IPS-11a (cell line): ENCODE measurements at regions not wholly inside any gene's neighbourhood (a gene's known extent, or its start where the extent isn't known, plus 50 kb on each side); places are given as distances from the start of the nearest gene placed in this dataset.

ENCODE experiments used
- H3K4me3 ChIP-seq: one replicate; pipeline ENCODE4 v1.5.1; 2013; ENCODE audit warnings: low read depth, low read length, control low read depth

GRCh38 chr6:169959136-169960002 is 207.9 kb downstream of the ERMARD start:
- H3K4me3 ChIP-seq = no peak overlapping the region

DNA sequence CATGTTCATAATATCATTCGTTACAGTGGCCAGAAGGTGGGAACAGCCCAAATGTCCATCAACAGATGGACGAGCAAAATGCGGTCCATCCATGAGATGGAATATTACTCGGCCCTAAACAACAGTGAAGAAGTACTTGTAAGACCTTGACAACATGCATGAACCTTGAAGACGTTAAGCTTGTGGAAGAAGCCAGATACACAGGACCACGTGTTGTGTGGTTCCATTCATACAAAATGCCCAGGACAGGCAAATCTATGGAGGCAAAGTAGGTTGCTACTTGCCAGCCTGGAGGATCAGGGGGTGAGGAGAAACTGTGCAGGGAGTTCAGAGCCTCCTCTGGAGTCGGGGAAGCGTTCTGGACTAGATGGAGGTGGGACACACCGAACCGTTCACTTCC is 207.1 kb downstream of the ERMARD start:
- H3K4me3 ChIP-seq = no peak overlapping the region

- no peak overlapping the region for H3K4me3 ChIP-seq
Measured at GRCh38 chr6:169957351-169957963, 206.0 kb downstream of the ERMARD start.

DNA sequence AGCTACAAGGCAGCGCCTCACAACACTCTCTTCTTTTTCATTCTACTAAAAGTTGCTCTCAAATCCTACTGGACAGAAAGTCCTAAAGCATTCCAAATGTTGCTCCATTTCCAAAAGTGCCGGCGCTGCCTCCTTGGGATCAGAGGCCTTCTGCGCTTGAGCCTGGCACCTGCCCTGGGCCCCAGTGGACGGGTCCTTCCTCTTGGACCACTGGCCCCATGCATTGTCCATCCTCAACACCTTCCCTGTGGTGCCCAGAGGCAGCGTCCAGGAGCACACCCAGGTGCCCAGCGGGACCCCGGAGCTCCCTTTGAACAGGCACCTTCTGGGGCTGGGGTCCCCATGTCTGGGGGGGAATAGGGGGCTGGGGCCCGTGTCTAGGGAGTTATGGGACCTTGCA is 205.2 kb downstream of the ERMARD start:
- no peak overlapping the region for H3K4me3 ChIP-seq

DNA sequence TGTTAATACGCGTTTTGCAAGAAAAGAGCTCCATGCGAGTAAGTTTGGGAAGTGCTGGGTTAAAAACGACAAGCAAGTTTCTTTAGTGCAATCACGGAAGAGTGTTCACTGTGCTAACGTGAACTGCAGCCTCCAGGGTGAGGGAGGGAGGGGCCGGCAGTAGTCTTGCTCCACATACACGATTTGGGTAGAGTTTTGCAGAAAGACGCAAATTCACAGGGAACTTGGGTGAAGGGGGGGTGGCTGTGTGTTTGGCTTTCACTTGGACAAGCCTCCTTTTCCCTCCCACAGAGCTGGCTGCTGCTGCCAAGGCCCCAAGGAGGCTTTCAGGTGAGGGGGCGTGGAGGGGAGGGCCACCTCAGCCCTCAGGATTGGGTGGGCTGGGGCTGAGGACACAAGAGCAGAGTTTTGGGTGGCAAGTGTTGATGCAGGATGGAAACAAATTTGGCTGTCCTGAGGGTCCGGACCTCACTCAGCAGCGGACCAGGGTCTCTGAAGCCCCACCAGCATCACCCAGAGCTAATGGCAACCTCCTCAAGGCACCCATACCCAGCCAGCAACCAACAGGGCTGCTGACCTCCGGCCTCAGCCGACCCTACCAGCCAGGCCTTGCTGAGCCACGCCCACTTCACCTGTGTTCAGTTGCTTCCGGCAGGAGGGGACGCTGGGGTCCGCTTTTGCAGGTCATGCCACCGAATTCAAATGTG is 204.5 kb downstream of the ERMARD start:
- H3K4me3 ChIP-seq = no peak overlapping the region

DNA sequence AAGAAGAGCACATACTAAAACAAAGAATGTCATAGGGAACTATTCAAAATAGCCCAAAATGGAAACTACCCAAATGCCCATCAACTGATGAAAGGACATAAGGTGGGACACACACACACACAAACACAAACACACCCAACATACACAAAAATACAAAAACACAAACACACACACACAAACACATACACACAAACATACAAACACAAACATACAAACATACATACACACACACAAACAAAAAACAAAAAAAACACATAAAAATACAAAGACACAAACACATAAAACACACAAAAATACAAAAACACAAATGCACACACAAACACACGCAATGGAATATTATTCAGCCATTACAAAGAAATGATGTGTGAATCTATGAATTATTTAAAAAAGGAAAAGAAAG is 203.6 kb downstream of the ERMARD start:
- H3K4me3 ChIP-seq = no peak overlapping the region

GRCh38 chr6:169953686-169954085 is 202.3 kb downstream of the ERMARD start:
- no peak overlapping the region for H3K4me3 ChIP-seq

- no peak overlapping the region for H3K4me3 ChIP-seq
Measured at GRCh38 chr6:169950558-169950957, 199.1 kb downstream of the ERMARD start.

GRCh38 chr6:169949511-169950097 is 198.2 kb downstream of the ERMARD start:
- no peak overlapping the region for H3K4me3 ChIP-seq

- H3K4me3 ChIP-seq = no peak overlapping the region
Measured at GRCh38 chr6:169946971-169947370, 195.5 kb downstream of the ERMARD start.

GRCh38 chr6:169945117-169945516 is 193.7 kb downstream of the ERMARD start:
- no peak overlapping the region for H3K4me3 ChIP-seq

DNA sequence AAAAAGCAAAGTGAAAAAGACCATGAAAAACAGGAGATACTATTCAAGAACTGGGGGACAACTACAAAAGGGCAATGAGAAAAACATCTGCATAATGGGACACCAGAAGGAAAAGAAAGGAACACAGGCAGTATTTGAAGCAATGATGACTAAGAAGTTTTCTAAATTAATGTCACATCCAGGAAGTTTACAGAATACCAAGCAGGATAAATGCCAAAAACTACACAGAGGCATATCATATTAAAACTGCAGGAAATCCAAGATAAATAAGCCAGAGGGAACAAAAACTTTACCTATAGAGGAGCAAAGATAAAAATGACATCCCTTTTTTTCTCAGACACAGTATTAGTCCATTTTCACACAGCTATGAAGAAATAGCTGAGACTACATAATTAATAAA is 193.0 kb downstream of the ERMARD start:
- H3K4me3 ChIP-seq = no peak overlapping the region

DNA sequence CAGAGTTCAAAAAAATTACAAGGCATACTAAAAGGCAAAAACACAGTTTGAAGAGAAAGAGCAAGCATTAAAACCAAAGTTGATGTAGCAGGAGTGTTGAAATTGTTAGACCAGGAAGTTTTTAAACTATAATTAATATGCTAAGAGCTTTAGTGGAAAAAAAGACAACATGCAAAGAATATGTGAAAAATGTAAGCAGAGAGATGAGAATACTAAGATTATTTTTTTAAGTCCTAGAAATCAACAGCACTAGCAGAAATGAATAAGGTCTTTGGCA is 192.6 kb downstream of the ERMARD start:
- H3K4me3 ChIP-seq = no peak overlapping the region

- no peak overlapping the region for H3K4me3 ChIP-seq
Measured at GRCh38 chr6:169943241-169944060, 192.0 kb downstream of the ERMARD start.

DNA sequence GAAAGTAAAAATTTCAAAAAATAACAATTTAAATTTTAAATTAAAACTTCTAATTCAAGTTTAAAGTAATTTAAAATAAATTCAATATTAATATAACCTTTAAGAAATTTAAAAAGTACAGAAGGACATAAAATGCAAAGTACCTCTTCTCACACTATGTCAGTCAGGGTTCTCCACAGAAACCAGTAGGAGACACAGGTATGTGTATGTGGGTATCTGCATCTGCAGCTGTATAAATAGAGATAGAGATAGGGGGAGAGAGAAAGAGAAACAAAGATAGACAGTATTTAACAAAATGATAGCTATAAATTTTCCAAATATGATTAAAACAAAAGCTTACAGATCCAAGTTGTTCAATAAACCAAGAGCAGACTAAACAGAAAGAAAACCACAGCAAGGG is 190.8 kb downstream of the ERMARD start:
- no peak overlapping the region for H3K4me3 ChIP-seq

GRCh38 chr6:169940481-169941271 is 189.3 kb downstream of the ERMARD start:
- no peak overlapping the region for H3K4me3 ChIP-seq

DNA sequence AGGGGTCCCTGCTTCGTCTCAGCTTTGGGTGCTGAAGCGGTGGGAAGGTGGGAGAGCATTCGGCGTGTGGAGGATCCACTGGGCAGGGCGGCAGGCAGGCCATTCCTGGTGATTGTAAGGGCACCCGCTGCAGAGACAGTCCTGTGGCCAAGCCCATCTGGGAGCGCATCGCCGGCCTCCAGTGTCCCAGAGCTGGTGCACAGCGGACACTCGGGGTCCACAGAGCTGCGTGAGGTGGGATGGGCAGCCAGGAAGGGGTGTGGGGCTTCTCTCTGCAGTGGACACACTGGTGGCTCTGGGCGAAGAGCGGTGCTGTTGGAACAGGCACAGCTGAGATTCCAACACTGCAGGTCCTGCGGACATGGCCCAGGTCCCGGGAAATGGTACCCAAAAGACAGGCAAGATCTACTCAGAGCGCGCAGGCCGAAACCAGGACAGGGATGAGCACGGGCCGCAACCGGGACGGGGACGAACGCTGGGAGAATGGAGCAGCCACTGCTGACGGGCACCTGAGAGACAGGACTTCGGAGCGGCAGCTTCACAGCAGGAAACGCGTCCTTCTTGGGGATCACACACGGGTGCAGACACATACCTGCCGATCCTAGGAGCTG is 188.2 kb downstream of the ERMARD start:
- no peak overlapping the region for H3K4me3 ChIP-seq

DNA sequence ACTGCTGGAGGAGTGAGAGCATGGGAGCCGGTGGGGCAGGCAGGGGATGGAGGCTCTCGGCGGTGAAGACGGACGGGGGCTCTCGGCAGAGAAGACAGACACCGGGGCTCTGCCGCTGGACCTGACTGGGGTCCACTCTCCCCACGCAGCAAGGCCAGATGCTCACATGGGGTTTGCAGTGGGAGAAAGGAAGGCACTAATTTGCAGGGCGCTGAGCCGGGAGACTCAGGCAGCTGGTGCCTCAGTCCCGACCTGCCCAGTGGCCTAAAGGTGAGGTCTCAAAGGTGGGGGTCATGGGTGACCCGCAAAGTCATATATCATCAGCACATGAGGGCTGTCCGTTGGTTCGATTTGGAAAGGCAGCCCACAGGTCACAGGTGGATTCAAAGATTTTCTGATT is 187.3 kb downstream of the ERMARD start:
- H3K4me3 ChIP-seq = no peak overlapping the region

- no peak overlapping the region for H3K4me3 ChIP-seq
Measured at GRCh38 chr6:169938262-169938701, 186.9 kb downstream of the ERMARD start.
